A673 (cell line): ENCODE measurements at regions not wholly inside any gene's neighbourhood (a gene's known extent, or its start where the extent isn't known, plus 50 kb on each side); places are given as distances from the start of the nearest gene placed in this dataset.

Experiments
- BruUV-seq: library from RNA; stranded (reverse); fragments of 400-500 nt; replicated peaks from 2 replicates; lab custom pipeline; 2021; lab: Mats Ljungman, UMichigan
- CTCF ChIA-PET: fragments of 300-600 bp; sonication (Branson Sonifier 250); formaldehyde crosslinking; loops from one replicate; lab custom pipeline; 2022; ENCODE audit warnings: antibody characterized with exemption; lab: Charles Lee
- POLR2A ChIA-PET: fragments of 300-600 bp; sonication (Branson Sonifier 250); formaldehyde crosslinking; loops from one replicate; lab custom pipeline; 2022; ENCODE audit warnings: antibody characterized with exemption; ENCODE audit not compliant: low non-redundant PET; lab: Charles Lee
- DNase-seq: peaks from one replicate; pipeline ENCODE4 v3.0.0-alpha.2; 2015; ENCODE audit warnings: low spot score
- H3K27ac ChIP-seq: fragments of 200-600 bp; sonication (generic); 2 replicates; pipeline ENCODE4 v1.5.1; 2016; ENCODE audit warnings: mixed run types, low read depth, mild to moderate bottlenecking, mixed read lengths, antibody characterized with exemption, low read length; ENCODE audit not compliant: poor library complexity, severe bottlenecking
- H3K27me3 ChIP-seq: fragments of 200-600 bp; sonication (generic); replicated peaks from 2 replicates; pipeline ENCODE4 v1.6.1; 2017; ENCODE audit warnings: mixed run types, low read depth, mild to moderate bottlenecking, mixed read lengths, antibody characterized with exemption, low read length; ENCODE audit not compliant: insufficient read depth, poor library complexity
- H3K36me3 ChIP-seq: fragments of 200-600 bp; sonication (generic); 2 replicates; pipeline ENCODE4 v1.6.1; 2016; ENCODE audit warnings: mixed run types, mild to moderate bottlenecking, mixed read lengths, antibody characterized with exemption, low read length; ENCODE audit not compliant: insufficient read depth, poor library complexity, severe bottlenecking
- H3K4me1 ChIP-seq: fragments of 200-600 bp; sonication (generic); 2 replicates; pipeline ENCODE4 v1.6.1; 2017; ENCODE audit warnings: mixed run types, mild to moderate bottlenecking, mixed read lengths, antibody characterized with exemption, low read length; ENCODE audit not compliant: insufficient read depth, poor library complexity, severe bottlenecking
- H3K4me3 ChIP-seq: fragments of 200-600 bp; sonication (generic); 2 replicates; pipeline ENCODE4 v1.5.1; 2016; ENCODE audit warnings: low read depth, mixed run types, mild to moderate bottlenecking, mixed read lengths, low read length; ENCODE audit not compliant: poor library complexity, severe bottlenecking
- H3K9me3 ChIP-seq: fragments of 200-600 bp; sonication (generic); 2 replicates; pipeline ENCODE4 v1.6.1; 2016; ENCODE audit warnings: mixed run types, low read depth, mild to moderate bottlenecking, mixed read lengths, antibody characterized with exemption, low read length; ENCODE audit not compliant: poor library complexity, severe bottlenecking
- EZH2 ChIP-seq: fragments of 200-600 bp; sonication (generic); IDR thresholded peaks from 2 replicates; pipeline ENCODE4 v1.6.1; 2017; ENCODE audit warnings: borderline replicate concordance, low read depth, mild to moderate bottlenecking, mixed read lengths, antibody characterized with exemption, low read length; ENCODE audit not compliant: poor library complexity, severe bottlenecking
- intact Hi-C: fragments of 100-400 bp; cut with micrococcal nuclease; formaldehyde crosslinking; loops from one replicate; pipeline ENCODE4 v1.10.0; 2022; ENCODE audit not compliant: unreplicated experiment
- TF ChIP-seq, protein P1 (sequence below): fragments of 300-800, 200-600 bp; sonication (generic); conservative IDR thresholded peaks from 2 replicates; pipeline ENCODE4 v1.5.1; 2017; ENCODE audit warnings: low read depth, mild to moderate bottlenecking, antibody characterized with exemption, low read length, moderate library complexity, mixed read lengths

GRCh38 chr2:11989354-11989703, 242.9 kb downstream of the LPIN1 start:
- Histone ChIP-seq H3K27ac (no peak overlapping the region), H3K4me3 (no peak overlapping the region), H3K4me1 (no peaks in the 10 kb centered on the region), H3K36me3 (no peaks in the 10 kb centered on the region), H3K9me3 (no peaks in the 10 kb centered on the region), H3K27me3 (no peaks in the 10 kb centered on the region)
- no TSS peak for BruUV-seq
- ChIA-PET POLR2A (no interaction called here), CTCF (no interaction called here)
- TF ChIP-seq EZH2: no peak
- TF ChIP-seq, protein P1, sequence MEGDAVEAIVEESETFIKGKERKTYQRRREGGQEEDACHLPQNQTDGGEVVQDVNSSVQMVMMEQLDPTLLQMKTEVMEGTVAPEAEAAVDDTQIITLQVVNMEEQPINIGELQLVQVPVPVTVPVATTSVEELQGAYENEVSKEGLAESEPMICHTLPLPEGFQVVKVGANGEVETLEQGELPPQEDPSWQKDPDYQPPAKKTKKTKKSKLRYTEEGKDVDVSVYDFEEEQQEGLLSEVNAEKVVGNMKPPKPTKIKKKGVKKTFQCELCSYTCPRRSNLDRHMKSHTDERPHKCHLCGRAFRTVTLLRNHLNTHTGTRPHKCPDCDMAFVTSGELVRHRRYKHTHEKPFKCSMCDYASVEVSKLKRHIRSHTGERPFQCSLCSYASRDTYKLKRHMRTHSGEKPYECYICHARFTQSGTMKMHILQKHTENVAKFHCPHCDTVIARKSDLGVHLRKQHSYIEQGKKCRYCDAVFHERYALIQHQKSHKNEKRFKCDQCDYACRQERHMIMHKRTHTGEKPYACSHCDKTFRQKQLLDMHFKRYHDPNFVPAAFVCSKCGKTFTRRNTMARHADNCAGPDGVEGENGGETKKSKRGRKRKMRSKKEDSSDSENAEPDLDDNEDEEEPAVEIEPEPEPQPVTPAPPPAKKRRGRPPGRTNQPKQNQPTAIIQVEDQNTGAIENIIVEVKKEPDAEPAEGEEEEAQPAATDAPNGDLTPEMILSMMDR: no peak
- DNase-seq: no peak
- intact Hi-C loops: no loop called here

DNA sequence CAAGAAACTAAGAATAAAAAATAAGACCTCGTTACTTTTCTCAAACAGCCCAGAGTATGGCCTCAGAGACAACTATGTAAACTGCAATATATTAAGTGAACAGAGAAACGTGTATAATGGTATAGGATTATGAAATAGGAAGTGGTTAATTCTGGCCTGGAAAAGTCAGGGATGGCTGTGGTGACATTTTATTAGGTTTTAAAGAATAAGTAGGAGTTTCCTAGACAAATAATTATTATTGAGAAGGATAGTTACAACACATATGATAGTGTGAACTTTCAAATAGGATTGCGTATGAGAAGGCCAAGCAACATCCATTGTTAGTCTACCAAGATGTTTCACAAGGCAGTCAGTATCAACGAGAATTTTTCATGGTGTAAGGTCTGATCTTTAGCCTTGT, 244.1 kb downstream of the LPIN1 start:
- TF ChIP-seq, protein P1: no peak
- TF ChIP-seq EZH2: no peak
- ChIA-PET CTCF (no interaction called here), POLR2A (no interaction called here)
- no peaks in the 10 kb centered on the region for H3K36me3 ChIP-seq
- no peak overlapping the region for H3K4me3 ChIP-seq
- H3K4me1 ChIP-seq: no peaks in the 10 kb centered on the region
- intact Hi-C loops: no loop called here
- no peaks in the 10 kb centered on the region for H3K9me3 ChIP-seq
- BruUV-seq: no TSS peak
- no peak overlapping the region for H3K27ac ChIP-seq
- no peaks in the 10 kb centered on the region for H3K27me3 ChIP-seq
- DNase-seq: peak; percentile 27

- no peak for TF ChIP-seq EZH2
- TF ChIP-seq, protein P1: no peak
- CTCF ChIA-PET: no interaction called here
- H3K9me3 ChIP-seq: no peaks in the 10 kb centered on the region
Observed at GRCh38 chr2:11993749-11994148, 247.3 kb downstream of the LPIN1 start.

More at GRCh38 chr2:11993749-11994148, 247.3 kb downstream of the LPIN1 start:
- no peaks in the 10 kb centered on the region for H3K27me3 ChIP-seq
- H3K27ac ChIP-seq: no peak overlapping the region
- POLR2A ChIA-PET: no interaction called here
- no peak for DNase-seq
- H3K36me3 ChIP-seq: no peaks in the 10 kb centered on the region
- H3K4me3 ChIP-seq: no peak overlapping the region
- BruUV-seq: no TSS peak
- intact Hi-C loops: no loop called here
- H3K4me1 ChIP-seq: no peaks in the 10 kb centered on the region
